KOPT-K1 (cell line): ENCODE measurements at regions not wholly inside any gene's neighbourhood (a gene's known extent, or its start where the extent isn't known, plus 50 kb on each side); places are given as distances from the start of the nearest gene placed in this dataset.
A peak's percentile ranks its signal among the peaks of the same experiment; 100 is the strongest.
"Not testable (repeated sequence)": the region's sequence is repeated elsewhere in the genome, so short reads cannot be mapped to it uniquely, and the experiment has no call there.

Experiments used
- H3K27ac ChIP-seq: fragments of 200-600 bp; sonication (generic); 2 replicates; pipeline ENCODE4 v1.5.1; 2016; ENCODE audit warnings: antibody characterized with exemption, mild to moderate bottlenecking, low read depth, low read length; ENCODE audit not compliant: poor library complexity, severe bottlenecking
- H3K36me3 ChIP-seq: fragments of 200-600 bp; sonication (generic); 2 replicates; pipeline ENCODE4 v1.5.1; 2017; ENCODE audit warnings: antibody characterized with exemption, mild to moderate bottlenecking, low read length, moderate library complexity; ENCODE audit not compliant: insufficient read depth
- H3K9me3 ChIP-seq: fragments of 200-600 bp; sonication (generic); 2 replicates; pipeline ENCODE4 v1.5.1; 2017; ENCODE audit warnings: antibody characterized with exemption, low read length, mild to moderate bottlenecking; ENCODE audit not compliant: insufficient read depth, poor library complexity, severe bottlenecking

GRCh38 chr1:149352205-149352604 is 122.6 kb upstream of the NBPF19 start:
- H3K36me3 ChIP-seq, H3K9me3 ChIP-seq, H3K27ac ChIP-seq: not testable (repeated sequence)

GRCh38 chr1:149354579-149354978 is 120.3 kb upstream of the NBPF19 start:
- not testable (repeated sequence) for H3K27ac ChIP-seq, H3K9me3 ChIP-seq, H3K36me3 ChIP-seq

- not testable (repeated sequence) for H3K9me3 ChIP-seq, H3K36me3 ChIP-seq, H3K27ac ChIP-seq
Measured at GRCh38 chr1:149355748-149356147, 119.1 kb upstream of the NBPF19 start.

- not testable (repeated sequence) for H3K36me3 ChIP-seq, H3K27ac ChIP-seq, H3K9me3 ChIP-seq
Measured at GRCh38 chr1:149356152-149356551, 118.7 kb upstream of the NBPF19 start.

- H3K27ac ChIP-seq, H3K36me3 ChIP-seq: not testable (repeated sequence)
Measured at GRCh38 chr1:149360351-149360750, 114.5 kb upstream of the NBPF19 start.

GRCh38 chr1:149361310-149361709 is 113.5 kb upstream of the NBPF19 start:
- not testable (repeated sequence) for H3K36me3 ChIP-seq, H3K27ac ChIP-seq, H3K9me3 ChIP-seq

More at GRCh38 chr1:149360351-149360750, 114.5 kb upstream of the NBPF19 start:
- H3K9me3 ChIP-seq: not testable (repeated sequence)

- not testable (repeated sequence) for H3K9me3 ChIP-seq, H3K36me3 ChIP-seq, H3K27ac ChIP-seq
Measured at GRCh38 chr1:149364188-149364981, 110.5 kb upstream of the NBPF19 start.

GRCh38 chr1:149366402-149366801 is 108.4 kb upstream of the NBPF19 start:
- H3K36me3 ChIP-seq, H3K27ac ChIP-seq, H3K9me3 ChIP-seq: not testable (repeated sequence)

- H3K36me3 ChIP-seq, H3K27ac ChIP-seq, H3K9me3 ChIP-seq: not testable (repeated sequence)
Measured at GRCh38 chr1:149367472-149368044, 107.3 kb upstream of the NBPF19 start.

GRCh38 chr1:149368337-149368736 is 106.5 kb upstream of the NBPF19 start:
- not testable (repeated sequence) for H3K9me3 ChIP-seq

GRCh38 chr1:149369081-149369480 is 105.8 kb upstream of the NBPF19 start:
- not testable (repeated sequence) for H3K36me3 ChIP-seq, H3K9me3 ChIP-seq, H3K27ac ChIP-seq

More at GRCh38 chr1:149368337-149368736, 106.5 kb upstream of the NBPF19 start:
- H3K27ac ChIP-seq, H3K36me3 ChIP-seq: not testable (repeated sequence)

GRCh38 chr1:149371955-149372354 is 102.9 kb upstream of the NBPF19 start:
- not testable (repeated sequence) for H3K9me3 ChIP-seq, H3K36me3 ChIP-seq, H3K27ac ChIP-seq

GRCh38 chr1:149378462-149378861 is 96.4 kb upstream of the NBPF19 start:
- H3K36me3 ChIP-seq: not testable (repeated sequence)
- H3K27ac ChIP-seq: peak overlapping the region; percentile 48

GRCh38 chr1:149390173-149390926 is 84.5 kb upstream of the NBPF19 start:
- not testable (repeated sequence) for H3K9me3 ChIP-seq
- H3K27ac ChIP-seq: peak overlapping the region; percentile 45

More at GRCh38 chr1:149378462-149378861, 96.4 kb upstream of the NBPF19 start:
- not testable (repeated sequence) for H3K9me3 ChIP-seq

GRCh38 chr1:149390931-149391330 is 83.9 kb upstream of the NBPF19 start:
- not testable (repeated sequence) for H3K36me3 ChIP-seq, H3K9me3 ChIP-seq
- peak overlapping the region; percentile 43 for H3K27ac ChIP-seq

More at GRCh38 chr1:149390173-149390926, 84.5 kb upstream of the NBPF19 start:
- H3K36me3 ChIP-seq: not testable (repeated sequence)
